ENCODE measurements at regions not wholly inside any gene's neighbourhood (a gene's known extent, or its start where the extent isn't known, plus 50 kb on each side); places are given as distances from the start of the nearest gene placed in this dataset.

GRCh38 chr6:114997813-114998292 lies 655.0 kb upstream of the HS3ST5 start (continued):
- TF ChIP-seq EED (IDR thresholded peaks at IDR 0.05; ENCODE audit: low read depth) (peak; percentile 66; the same call in 1 of the 2 replicates), ATF7 (IDR thresholded peaks at IDR 0.05; ENCODE audit: low read depth) (0 out of 2 replicates have a peak, but pooled peaks have one; percentile 31), RFX5 (IDR thresholded peaks at IDR 0.05; ENCODE audit: low read depth, low read length) (no peak), ZNF274 (IDR thresholded peaks at IDR 0.05; ENCODE audit: insufficient read depth, insufficient read length) (no peak), NFXL1 (IDR thresholded peaks at IDR 0.05; ENCODE audit: borderline replicate concordance) (no peak), RELA (IDR thresholded peaks at IDR 0.05; ENCODE audit: borderline replicate concordance, partially characterized antibody) (peak; percentile 9), ZNF24 (IDR thresholded peaks at IDR 0.05) (no peak), ZBTB40 (IDR thresholded peaks at IDR 0.05; ENCODE audit: borderline replicate concordance) (no peak), SP1 (IDR thresholded peaks at IDR 0.05; ENCODE audit: low read depth, low read length) (no peak), BRCA1 (IDR thresholded peaks at IDR 0.05; ENCODE audit: low read depth, low read length) (no peak), SUZ12 (IDR thresholded peaks at IDR 0.05; ENCODE audit: unreplicated experiment) (no peak), NFYB (IDR thresholded peaks at IDR 0.05; ENCODE audit: insufficient read depth, low read depth, low read length) (peak; percentile 64), POLR2A (IDR thresholded peaks at IDR 0.05; ENCODE audit: low read depth, low read length) (no peak), CEBPB (IDR thresholded peaks at IDR 0.05; ENCODE audit: borderline replicate concordance in 1 of 2, low read depth in 2 of 2, low read length in 2 of 2) (no peak), ATF2 (IDR thresholded peaks at IDR 0.05; ENCODE audit: low read length) (peak; percentile 64; the same call in 1 of the 2 replicates), ZNF217 (IDR thresholded peaks at IDR 0.05) (no peak), IRF5 (IDR thresholded peaks at IDR 0.05; ENCODE audit: borderline replicate concordance) (no peak), JUND (IDR thresholded peaks at IDR 0.05; ENCODE audit: low read depth, low read length) (peak; percentile 29; the same call in 1 of the 2 replicates), SMC3 (IDR thresholded peaks at IDR 0.05; ENCODE audit: borderline replicate concordance, low read length) (no peak), IRF4 (IDR thresholded peaks at IDR 0.05; ENCODE audit: low read depth, low read length) (peak; percentile 67; the same call in 1 of the 2 replicates), E2F8 (IDR thresholded peaks at IDR 0.05; ENCODE audit: low read depth, partially characterized antibody) (no peak), SREBF1 (IDR thresholded peaks at IDR 0.05; ENCODE audit: low read length) (no peak), SIX5 (IDR thresholded peaks at IDR 0.05; ENCODE audit: low read depth, low read length, severe bottlenecking) (no peak)
